GM12872 (cell line): ENCODE measurements at regions not wholly inside any gene's neighbourhood (a gene's known extent, or its start where the extent isn't known, plus 50 kb on each side); places are given as distances from the start of the nearest gene placed in this dataset.

ENCODE experiments used
- CTCF ChIP-seq: IDR thresholded peaks from 3 replicates; pipeline ENCODE4 v1.5.1; 2011; ENCODE audit warnings: low read depth, mild to moderate bottlenecking, low read length, moderate library complexity; ENCODE audit not compliant: insufficient read depth

GRCh38 chr11:70592641-70593165 is 194.4 kb downstream of the CTTN start:
- no peak for TF ChIP-seq CTCF

GRCh38 chr11:70593446-70593983 is 195.2 kb downstream of the CTTN start:
- no peak for TF ChIP-seq CTCF

DNA sequence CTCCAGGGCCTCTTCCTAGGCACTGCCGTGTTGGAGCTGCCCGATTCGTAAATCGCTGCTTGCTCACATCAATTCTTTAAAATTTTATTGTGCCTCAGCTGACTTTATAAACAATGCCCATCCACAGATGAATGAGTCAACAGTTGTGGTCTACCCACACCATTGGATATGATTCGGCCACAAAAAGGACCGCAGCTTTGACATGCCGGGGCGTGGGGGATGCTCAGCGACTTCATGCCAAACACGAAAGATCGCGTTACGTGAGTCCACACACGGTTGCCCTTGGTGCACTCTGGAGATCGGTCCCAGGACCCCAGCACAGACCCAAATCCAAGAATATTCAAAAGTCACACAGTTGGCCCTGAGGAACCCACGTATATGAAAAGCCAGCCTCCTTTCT is 195.7 kb downstream of the CTTN start:
- no peak for TF ChIP-seq CTCF

- TF ChIP-seq CTCF, result no peak
Observed at GRCh38 chr11:70594606-70595005, 196.3 kb downstream of the CTTN start.

GRCh38 chr11:70595016-70595415 is 196.7 kb downstream of the CTTN start:
- TF ChIP-seq CTCF, result no peak

DNA sequence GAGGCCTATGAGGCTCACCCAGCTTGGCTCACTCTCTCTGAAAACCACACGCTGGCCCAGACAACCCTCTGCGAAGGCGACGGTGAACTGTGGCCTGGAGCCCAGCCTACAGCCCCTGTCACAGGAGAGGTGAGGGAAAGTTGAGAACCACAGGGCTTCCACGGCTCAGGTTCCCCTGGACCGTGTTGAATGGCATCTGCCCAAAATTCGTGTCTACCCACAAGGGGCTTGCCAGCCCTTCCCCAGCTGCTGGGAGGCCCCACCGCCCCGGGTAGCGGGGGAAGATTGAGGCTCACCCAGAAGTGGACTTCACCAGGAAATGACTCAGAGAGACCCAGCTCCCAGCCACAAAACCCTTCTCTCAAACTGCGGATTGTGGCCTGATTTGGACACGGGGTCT is 197.1 kb downstream of the CTTN start:
- TF ChIP-seq CTCF, result no peak

DNA sequence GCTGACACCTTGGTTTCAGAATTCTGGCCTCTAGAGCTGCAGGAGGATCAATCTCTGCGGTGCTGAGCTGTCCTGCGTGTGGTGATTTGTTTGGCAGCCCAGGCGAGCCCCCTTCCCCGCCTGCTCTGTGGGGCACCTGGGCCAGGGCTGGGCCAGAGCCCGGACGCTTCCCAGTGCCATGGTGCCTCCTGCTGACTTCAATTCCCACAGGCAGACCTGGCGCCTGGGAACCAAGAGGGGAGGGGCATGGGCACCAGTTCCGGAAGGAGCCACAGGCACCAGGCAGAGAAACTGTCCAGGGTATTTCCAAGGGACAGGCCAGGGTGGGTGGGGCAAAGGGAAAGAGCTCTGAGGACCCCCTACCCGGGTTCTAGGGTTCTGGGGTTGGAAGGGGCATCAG is 197.8 kb downstream of the CTTN start:
- no peak for TF ChIP-seq CTCF
